Muscle layer of colon (tissue), 2 donors: ENCODE measurements at regions not wholly inside any gene's neighbourhood (a gene's known extent, or its start where the extent isn't known, plus 50 kb on each side); places are given as distances from the start of the nearest gene placed in this dataset.

Source experiments
- H3K27ac ChIP-seq: one replicate; pipeline ENCODE4 v1.7.0; 2013; ENCODE audit warnings: low read depth, mild to moderate bottlenecking, low read length, moderate library complexity
- H3K27me3 ChIP-seq, 2 donors: one replicate each; pipeline ENCODE4 v1.7.0; 2013; ENCODE audit warnings: low read length in 2 of 2, mild to moderate bottlenecking in 2 of 2; ENCODE audit not compliant: insufficient read depth in 2 of 2, control insufficient read depth in 1 of 2
- H3K36me3 ChIP-seq: one replicate; pipeline ENCODE4 v1.7.0; 2013; ENCODE audit warnings: mild to moderate bottlenecking, low read length; ENCODE audit not compliant: insufficient read depth
- H3K4me1 ChIP-seq: one replicate; pipeline ENCODE4 v1.7.0; 2013; ENCODE audit warnings: mild to moderate bottlenecking, low read length; ENCODE audit not compliant: insufficient read depth
- H3K4me3 ChIP-seq, 2 donors: one replicate each; pipeline ENCODE4 v1.7.0; 2013; ENCODE audit warnings: low read length in 2 of 2, low read depth in 1 of 2, mild to moderate bottlenecking in 1 of 2, moderate library complexity in 1 of 2
- H3K9ac ChIP-seq: one replicate; pipeline ENCODE4 v1.7.0; 2013; ENCODE audit warnings: low read length
- H3K9me3 ChIP-seq: one replicate; pipeline ENCODE4 v1.7.0; 2013; ENCODE audit warnings: mild to moderate bottlenecking, low read length
- donor health status: abdominal sarcoma.
- donor health status: Adenocarcinoma of cecum.

DNA sequence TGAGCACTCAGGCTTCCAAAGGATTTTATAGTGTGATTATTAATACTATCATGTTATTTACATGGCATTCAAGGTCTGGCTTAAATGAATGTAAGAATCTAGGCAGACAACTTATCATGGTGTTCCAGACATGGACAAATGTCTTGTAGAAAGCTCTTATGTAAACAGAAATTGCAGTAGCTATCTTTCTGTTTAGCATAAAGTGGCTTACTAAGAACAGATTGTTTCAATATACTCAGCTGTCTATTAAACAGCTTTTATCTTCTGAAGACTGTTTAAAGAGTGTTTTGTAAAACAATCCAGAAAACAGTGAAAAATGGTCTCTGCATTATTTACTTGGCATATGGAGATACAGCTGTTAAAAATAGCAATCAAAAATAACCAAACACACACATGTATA lies 1061.8 kb upstream of the SEL1L start:
- Histone ChIP-seq H3K9ac (no peak overlapping the region), H3K9me3 (no peaks in the 10 kb centered on the region), H3K4me1 (no peaks in the 10 kb centered on the region), H3K27me3 (no peaks in the 10 kb centered on the region), H3K4me3 (no peak overlapping the region), H3K27ac (no peak overlapping the region), H3K36me3 (no peaks in the 10 kb centered on the region)

DNA sequence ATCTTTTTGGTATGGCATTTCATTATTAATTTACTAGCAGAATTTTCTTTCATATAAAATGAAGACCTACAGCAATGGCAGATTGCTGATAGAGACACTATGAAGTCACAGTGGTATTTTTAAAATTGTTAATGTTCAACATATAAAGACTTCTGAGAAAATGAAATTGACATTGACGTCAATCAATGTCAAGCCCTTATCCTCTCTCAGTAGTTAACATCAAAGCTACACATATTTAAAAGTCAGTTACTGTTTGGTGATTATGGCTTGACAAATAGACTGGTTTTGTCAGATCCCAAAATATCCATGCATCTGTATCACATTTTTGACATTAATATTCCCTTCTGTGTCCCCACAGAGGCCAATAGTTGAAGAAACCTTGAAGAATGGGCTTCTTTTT lies 1069.1 kb upstream of the SEL1L start:
- Histone ChIP-seq H3K9ac (no peak overlapping the region), H3K36me3 (no peaks in the 10 kb centered on the region)

DNA sequence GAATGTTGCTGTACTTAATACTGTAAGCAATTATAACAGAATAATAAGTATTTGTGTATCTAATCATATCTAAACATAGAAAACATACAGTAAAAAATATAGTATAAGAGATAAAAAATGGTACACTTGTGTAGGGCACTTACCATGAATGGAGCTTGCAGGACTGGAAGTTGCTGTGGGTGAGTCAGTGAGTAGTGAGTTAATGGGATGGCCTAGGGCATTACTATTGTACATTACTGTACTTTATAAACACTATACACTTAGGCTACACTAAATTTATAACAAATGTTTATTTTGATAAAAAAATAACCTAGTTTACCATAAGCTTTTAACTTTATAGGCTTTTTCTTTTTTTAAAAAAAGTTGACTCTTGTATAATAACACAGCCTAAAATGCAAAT lies 1071.2 kb upstream of the SEL1L start:
- Histone ChIP-seq H3K9me3 (no peaks in the 10 kb centered on the region), H3K27me3 (no peaks in the 10 kb centered on the region), H3K9ac (no peak overlapping the region), H3K4me3 (no peak overlapping the region), H3K27ac (no peak overlapping the region), H3K36me3 (no peaks in the 10 kb centered on the region), H3K4me1 (no peaks in the 10 kb centered on the region)

More for the DNA sequence above, 1069.1 kb upstream of the SEL1L start:
- Histone ChIP-seq H3K27ac (no peak overlapping the region), H3K9me3 (no peaks in the 10 kb centered on the region), H3K27me3 (no peaks in the 10 kb centered on the region), H3K4me3 (no peak overlapping the region), H3K4me1 (no peaks in the 10 kb centered on the region)

DNA sequence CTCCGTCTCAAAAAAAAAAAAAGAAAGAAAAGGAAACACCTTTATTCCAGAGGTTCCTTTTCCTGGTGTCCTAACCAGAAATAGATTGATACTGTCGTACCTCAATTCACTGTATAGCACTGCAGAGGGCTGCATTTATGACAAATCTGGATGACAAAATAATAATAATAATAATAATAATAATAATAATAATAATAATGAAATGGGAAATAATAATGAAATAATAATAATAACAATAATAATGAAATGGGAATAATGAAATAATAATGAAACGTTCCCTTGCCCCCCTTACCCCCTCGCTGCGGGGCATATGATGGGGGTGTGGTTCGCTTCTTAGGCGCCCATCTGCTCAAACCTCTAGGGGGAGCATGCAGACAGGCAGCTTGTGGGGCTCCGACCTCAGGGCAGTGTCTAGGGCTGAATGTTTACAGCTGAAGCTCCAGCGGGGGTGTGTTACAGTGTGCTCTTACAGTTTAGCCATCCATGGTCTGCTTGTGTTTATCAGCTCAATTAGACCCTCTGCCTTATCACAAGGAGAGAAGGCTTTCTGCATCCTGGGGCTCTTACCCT lies 1088.3 kb upstream of the SEL1L start:
- H3K27ac ChIP-seq, result no peak overlapping the region
- H3K9ac ChIP-seq, result no peak overlapping the region
- no peaks in the 10 kb centered on the region for H3K9me3 ChIP-seq
- H3K4me1 ChIP-seq, result no peaks in the 10 kb centered on the region
- H3K4me3 ChIP-seq, result no peak overlapping the region
- no peaks in the 10 kb centered on the region for H3K27me3 ChIP-seq
- no peaks in the 10 kb centered on the region for H3K36me3 ChIP-seq

DNA sequence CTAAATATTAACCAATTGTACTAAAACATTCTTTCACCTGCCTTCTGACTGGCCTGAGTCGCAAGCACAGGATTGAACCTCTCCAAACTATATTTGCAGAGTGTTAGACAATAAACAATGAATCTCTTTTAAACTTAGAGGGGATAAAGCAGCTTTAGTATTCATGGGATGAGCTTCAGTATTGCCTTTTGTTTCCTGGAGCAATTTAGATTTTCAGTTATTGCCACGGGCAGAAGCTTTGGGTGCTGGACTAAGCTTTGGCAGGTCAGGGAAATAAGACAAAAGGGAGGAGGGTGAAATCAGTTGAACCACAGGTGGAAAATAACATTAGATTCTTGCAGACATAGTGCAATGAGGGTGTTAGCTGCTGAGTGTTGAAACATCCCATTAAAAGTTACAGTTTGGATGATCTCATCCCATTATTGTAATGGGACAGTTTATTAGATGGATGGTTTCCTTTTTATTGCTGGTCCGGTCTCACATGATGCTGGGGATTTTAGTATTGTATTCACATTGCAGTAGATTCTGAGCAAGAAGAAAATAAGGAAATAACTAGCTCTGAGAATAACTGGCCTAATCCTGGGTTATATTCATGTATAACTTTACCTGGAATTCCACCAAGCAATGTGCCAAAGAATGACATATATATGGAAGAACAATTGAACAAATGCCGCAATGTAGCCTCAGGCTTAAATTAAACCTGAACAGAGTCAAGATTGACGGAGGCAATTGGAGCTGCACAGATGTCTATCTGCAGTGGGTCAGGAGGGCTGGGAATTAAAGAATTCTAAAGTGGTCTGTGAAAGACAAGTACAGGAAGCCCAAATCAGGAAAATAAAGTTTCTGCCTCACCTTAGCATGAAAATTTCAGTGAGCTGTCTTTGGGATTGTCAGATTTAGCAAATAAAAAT lies 1092.8 kb upstream of the SEL1L start:
- Histone ChIP-seq H3K27me3 (no peaks in the 10 kb centered on the region), H3K9ac (no peak overlapping the region), H3K4me1 (no peaks in the 10 kb centered on the region), H3K36me3 (no peaks in the 10 kb centered on the region), H3K9me3 (no peaks in the 10 kb centered on the region), H3K27ac (no peak overlapping the region), H3K4me3 (no peak overlapping the region)

DNA sequence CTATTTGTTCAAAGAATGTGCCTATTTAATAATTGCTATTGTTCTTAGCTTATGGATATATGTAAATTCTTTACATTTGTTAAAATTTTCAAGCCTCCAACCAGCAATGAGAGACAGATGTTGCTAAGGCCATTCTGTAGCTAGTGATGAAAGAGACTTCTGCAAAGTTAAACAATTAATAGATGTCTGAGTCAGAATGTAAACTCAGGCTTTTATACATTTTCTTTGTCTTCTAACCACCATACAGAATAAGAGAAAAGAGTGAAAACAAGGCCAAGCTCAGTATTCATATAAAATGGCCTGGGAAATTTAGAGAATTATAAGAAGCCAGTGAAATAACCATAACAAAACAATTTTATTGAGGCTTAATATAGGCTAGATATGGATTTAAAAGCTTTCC lies 1102.3 kb upstream of the SEL1L start:
- H3K9me3 ChIP-seq, result no peaks in the 10 kb centered on the region
- H3K9ac ChIP-seq, result no peak overlapping the region
- H3K27me3 ChIP-seq, result no peaks in the 10 kb centered on the region
- no peaks in the 10 kb centered on the region for H3K4me1 ChIP-seq
- no peaks in the 10 kb centered on the region for H3K36me3 ChIP-seq
- no peak overlapping the region for H3K27ac ChIP-seq
- no peak overlapping the region for H3K4me3 ChIP-seq

DNA sequence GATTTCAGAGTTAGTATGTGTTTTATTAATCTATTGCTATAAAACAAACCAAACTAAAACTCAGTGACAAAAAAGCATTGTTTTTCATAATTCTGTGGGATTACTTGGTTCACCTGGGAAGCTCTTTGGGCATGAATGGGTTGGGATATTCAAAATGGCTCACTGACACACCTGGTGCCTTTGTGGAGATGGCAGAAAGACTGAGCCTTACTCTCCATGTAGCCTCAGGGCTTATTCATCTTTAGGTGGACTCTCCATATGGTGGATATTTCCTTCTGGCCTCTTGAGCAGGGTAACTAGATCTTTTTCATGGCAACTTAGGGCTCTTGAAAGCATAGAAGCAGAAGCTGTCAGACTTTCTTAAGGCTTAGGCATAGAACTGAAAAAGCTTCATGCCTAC lies 1102.8 kb upstream of the SEL1L start:
- no peak overlapping the region for H3K27ac ChIP-seq
- H3K36me3 ChIP-seq, result no peaks in the 10 kb centered on the region
- no peaks in the 10 kb centered on the region for H3K9me3 ChIP-seq
- no peaks in the 10 kb centered on the region for H3K4me1 ChIP-seq
- H3K9ac ChIP-seq, result no peak overlapping the region
- H3K4me3 ChIP-seq, result no peak overlapping the region
- no peaks in the 10 kb centered on the region for H3K27me3 ChIP-seq

DNA sequence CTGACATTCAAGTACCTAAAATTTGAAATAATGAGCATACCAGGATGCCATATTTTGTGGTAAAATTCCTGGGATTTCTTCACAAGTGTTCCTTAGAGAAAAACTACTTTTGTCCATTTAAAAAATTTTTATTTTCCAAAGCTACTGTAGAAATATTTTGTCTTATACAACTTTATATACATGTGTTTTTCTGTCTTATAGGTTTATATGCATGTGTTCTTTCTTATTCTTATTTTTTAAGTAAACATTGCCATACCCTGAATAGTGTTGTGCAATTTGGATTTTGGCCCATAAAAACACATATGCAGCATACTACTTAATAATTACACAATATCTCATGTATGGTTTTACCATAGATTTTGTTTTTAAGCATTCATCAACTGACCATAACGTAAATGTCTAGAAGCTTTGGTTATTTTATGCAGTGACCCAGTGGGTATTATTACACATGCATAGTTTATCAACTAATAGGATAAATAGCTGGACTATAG lies 1107.4 kb upstream of the SEL1L start:
- H3K27ac ChIP-seq, result no peak overlapping the region
- no peaks in the 10 kb centered on the region for H3K36me3 ChIP-seq
- H3K4me1 ChIP-seq, result no peaks in the 10 kb centered on the region
- no peak overlapping the region for H3K4me3 ChIP-seq
- H3K9ac ChIP-seq, result no peak overlapping the region
- no peaks in the 10 kb centered on the region for H3K27me3 ChIP-seq
- no peaks in the 10 kb centered on the region for H3K9me3 ChIP-seq

DNA sequence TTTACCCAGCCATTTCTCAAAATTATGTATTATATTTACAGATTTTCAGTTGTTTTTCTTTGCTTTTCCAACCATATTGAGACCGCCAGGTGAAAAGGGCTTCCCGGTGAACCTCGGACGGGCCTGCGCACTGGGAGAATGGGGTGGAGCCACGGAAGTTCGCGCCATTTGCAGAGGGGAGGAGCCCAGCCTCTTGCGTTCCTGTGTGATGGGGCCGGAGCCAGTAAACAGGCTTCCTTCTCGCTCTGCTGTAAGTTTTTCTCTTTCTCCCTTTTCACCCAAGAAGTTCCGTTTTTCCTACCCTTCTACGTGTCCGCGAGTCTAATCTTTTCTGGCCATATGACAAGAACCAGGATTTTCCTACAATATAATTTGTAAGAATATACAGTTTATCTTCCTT lies 1108.8 kb upstream of the SEL1L start:
- Histone ChIP-seq H3K27me3 (no peaks in the 10 kb centered on the region), H3K9me3 (no peaks in the 10 kb centered on the region), H3K27ac (no peak overlapping the region), H3K9ac (no peak overlapping the region), H3K4me3 (no peak overlapping the region), H3K36me3 (no peaks in the 10 kb centered on the region), H3K4me1 (no peaks in the 10 kb centered on the region)

DNA sequence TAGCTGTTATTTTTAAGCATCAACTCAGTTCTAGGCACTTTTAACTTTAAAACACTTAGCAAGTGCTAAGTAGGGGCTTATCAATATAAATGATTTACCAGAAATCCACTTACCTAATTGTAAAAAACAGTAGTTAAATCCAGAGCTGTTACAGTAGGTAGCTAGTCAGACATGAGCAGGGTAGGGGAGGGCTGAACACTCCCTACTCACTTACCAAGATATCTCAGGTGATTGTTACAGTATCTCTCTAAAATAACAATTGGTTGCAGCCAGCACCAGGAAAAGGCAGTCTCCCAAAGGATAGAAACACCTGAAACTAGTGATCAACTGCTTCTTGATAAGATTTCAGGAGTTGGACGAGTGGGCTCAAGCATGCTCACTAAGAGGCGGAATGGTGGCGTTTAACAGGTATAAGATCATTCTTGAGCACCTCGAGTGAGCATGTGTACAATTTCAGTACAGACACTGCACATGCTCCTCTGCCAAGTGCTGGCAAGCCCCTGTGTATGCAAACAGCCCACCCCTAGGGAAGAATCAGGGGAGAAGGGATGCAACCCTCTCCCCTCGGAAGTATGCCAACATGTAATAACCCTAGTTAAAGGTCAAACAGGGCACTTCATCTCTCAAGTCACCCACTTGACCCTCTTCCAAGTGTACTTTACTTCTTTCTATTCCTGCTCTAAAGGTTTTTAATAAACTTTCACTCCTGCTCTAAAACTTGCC lies 1113.6 kb upstream of the SEL1L start:
- no peaks in the 10 kb centered on the region for H3K36me3 ChIP-seq
- no peak overlapping the region for H3K9ac ChIP-seq
- H3K4me1 ChIP-seq, result no peaks in the 10 kb centered on the region
- H3K4me3 ChIP-seq, result no peak overlapping the region
- H3K27me3 ChIP-seq, result no peaks in the 10 kb centered on the region
- H3K9me3 ChIP-seq, result no peaks in the 10 kb centered on the region
- H3K27ac ChIP-seq, result no peak overlapping the region

DNA sequence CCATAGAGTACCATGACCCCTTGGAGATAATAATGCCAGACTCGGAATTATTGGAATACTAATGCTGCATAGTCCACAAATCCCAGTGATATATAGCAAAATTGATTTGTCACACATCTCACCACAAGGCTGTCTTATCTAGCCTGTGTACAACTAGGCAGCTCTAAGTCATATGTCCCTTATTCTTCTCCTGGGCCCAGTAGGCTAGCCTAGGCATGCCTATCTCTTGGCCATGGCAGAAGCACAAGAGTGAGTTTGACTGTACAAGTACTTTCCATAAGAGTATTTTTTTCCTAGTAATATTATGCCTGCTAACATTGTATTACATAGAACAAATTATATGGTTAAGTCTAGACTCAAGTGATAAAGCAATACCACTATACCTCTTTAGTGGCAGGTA lies 1122.1 kb upstream of the SEL1L start:
- Histone ChIP-seq H3K9me3 (no peaks in the 10 kb centered on the region), H3K36me3 (no peaks in the 10 kb centered on the region), H3K27me3 (no peaks in the 10 kb centered on the region), H3K9ac (no peak overlapping the region), H3K27ac (no peak overlapping the region), H3K4me3 (no peak overlapping the region), H3K4me1 (no peaks in the 10 kb centered on the region)
